Muscle layer of colon (tissue), 2 donors: ENCODE measurements at regions not wholly inside any gene's neighbourhood (a gene's known extent, or its start where the extent isn't known, plus 50 kb on each side); places are given as distances from the start of the nearest gene placed in this dataset.

Experiments used
- H3K27ac ChIP-seq: one replicate; pipeline ENCODE4 v1.7.0; 2013; ENCODE audit warnings: low read depth, mild to moderate bottlenecking, low read length, moderate library complexity
- H3K27me3 ChIP-seq, 2 donors: one replicate each; pipeline ENCODE4 v1.7.0; 2013; ENCODE audit warnings: low read length in 2 of 2, mild to moderate bottlenecking in 2 of 2; ENCODE audit not compliant: insufficient read depth in 2 of 2, control insufficient read depth in 1 of 2
- H3K36me3 ChIP-seq: one replicate; pipeline ENCODE4 v1.7.0; 2013; ENCODE audit warnings: mild to moderate bottlenecking, low read length; ENCODE audit not compliant: insufficient read depth
- H3K4me1 ChIP-seq: one replicate; pipeline ENCODE4 v1.7.0; 2013; ENCODE audit warnings: mild to moderate bottlenecking, low read length; ENCODE audit not compliant: insufficient read depth
- H3K4me3 ChIP-seq, 2 donors: one replicate each; pipeline ENCODE4 v1.7.0; 2013; ENCODE audit warnings: low read length in 2 of 2, low read depth in 1 of 2, mild to moderate bottlenecking in 1 of 2, moderate library complexity in 1 of 2
- H3K9ac ChIP-seq: one replicate; pipeline ENCODE4 v1.7.0; 2013; ENCODE audit warnings: low read length
- H3K9me3 ChIP-seq: one replicate; pipeline ENCODE4 v1.7.0; 2013; ENCODE audit warnings: mild to moderate bottlenecking, low read length
- donor health status: abdominal sarcoma.
- donor health status: Adenocarcinoma of cecum.

DNA sequence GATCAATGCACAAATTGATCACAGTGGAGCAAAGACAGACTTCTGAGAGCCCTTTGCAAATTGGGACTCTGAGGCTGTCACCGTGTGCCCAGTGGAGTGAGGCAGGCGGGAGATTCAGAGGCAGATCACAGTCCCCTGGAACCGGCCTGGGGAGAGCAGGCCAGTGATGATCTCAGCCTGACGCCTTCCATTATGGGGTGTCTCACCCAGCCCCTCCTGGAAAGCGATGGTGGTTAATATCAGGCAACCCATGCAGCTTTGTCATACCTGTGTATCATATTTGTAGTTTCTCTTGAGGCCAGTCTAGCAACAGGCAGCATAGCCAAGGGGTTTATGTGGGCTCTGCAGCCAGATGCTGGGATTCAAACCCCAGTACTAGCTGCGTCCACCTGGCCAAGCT, 147.8 kb downstream of the EMX2 start:
- Histone ChIP-seq H3K36me3 (no peaks in the 10 kb centered on the region), H3K4me1 (no peaks in the 10 kb centered on the region), H3K9ac (no peak overlapping the region), H3K4me3 (no peak overlapping the region), H3K27me3 (no peaks in the 10 kb centered on the region), H3K9me3 (no peaks in the 10 kb centered on the region), H3K27ac (no peak overlapping the region)

DNA sequence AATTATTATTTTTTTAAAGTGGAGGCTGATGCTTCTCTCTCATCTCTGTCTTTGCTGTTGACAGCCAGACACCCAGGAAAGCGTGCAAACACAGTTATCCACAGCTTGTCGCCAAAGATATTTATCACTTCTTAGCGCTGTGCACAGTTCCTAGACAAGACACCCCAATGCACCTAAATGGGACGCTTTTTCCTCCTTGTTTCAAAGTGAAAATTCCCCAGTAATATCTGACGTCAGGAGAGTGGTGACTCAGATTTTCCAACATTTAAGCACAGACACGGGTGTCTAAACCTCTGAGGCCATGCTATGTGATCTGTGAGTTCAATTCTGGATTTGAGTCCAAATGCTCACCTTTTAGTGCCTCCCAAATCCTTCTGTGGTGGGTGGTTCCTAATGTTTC, 151.6 kb downstream of the EMX2 start:
- Histone ChIP-seq H3K27ac (no peak overlapping the region), H3K4me1 (no peaks in the 10 kb centered on the region), H3K9me3 (no peaks in the 10 kb centered on the region), H3K27me3 (no peaks in the 10 kb centered on the region), H3K9ac (no peak overlapping the region), H3K4me3 (no peak overlapping the region), H3K36me3 (no peaks in the 10 kb centered on the region)

DNA sequence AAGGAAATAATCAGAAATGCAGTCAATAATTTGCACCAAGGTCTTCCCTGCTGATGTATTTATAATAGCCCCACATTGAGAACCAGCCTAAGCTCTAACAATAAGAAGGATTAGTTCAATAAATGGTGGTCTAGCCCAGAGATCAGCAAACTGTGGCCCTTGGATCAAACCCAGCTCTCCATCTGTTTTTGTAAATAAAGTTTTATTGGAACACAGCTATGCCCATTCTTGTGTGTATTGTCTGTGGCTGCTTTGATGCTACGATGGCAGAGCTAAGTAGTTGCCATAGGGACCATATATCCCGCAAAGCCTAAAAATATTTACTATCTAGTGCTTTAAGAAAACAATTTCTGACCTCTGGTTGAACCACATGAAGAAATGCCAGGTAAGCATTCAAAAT, 154.9 kb downstream of the EMX2 start:
- no peaks in the 10 kb centered on the region for H3K4me1 ChIP-seq
- no peaks in the 10 kb centered on the region for H3K27me3 ChIP-seq
- H3K9me3 ChIP-seq: no peaks in the 10 kb centered on the region
- H3K27ac ChIP-seq: no peak overlapping the region
- no peak overlapping the region for H3K9ac ChIP-seq
- no peak overlapping the region for H3K4me3 ChIP-seq
- H3K36me3 ChIP-seq: no peaks in the 10 kb centered on the region

DNA sequence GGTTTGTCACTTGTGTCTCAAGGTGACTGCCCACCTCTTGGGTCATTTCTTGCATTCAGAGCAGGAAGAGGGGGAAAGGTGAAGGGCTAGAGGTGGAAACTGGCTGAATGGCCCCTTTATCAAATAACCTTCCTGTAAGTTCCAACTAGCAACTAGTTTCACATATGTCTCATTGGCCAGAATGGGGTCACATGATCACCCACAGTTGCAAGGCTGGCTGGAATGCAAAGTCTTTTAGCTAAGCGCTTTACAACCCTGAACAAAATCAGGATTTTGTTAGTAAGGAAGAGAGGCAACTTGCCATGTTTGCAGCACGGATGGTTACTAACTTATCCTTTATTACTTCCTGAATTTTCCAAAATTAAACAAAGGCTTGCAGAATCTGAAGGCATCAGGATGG, 156.3 kb downstream of the EMX2 start:
- Histone ChIP-seq H3K9ac (no peak overlapping the region), H3K4me1 (no peaks in the 10 kb centered on the region), H3K36me3 (no peaks in the 10 kb centered on the region), H3K27me3 (no peaks in the 10 kb centered on the region), H3K27ac (no peak overlapping the region), H3K9me3 (no peaks in the 10 kb centered on the region), H3K4me3 (no peak overlapping the region)

DNA sequence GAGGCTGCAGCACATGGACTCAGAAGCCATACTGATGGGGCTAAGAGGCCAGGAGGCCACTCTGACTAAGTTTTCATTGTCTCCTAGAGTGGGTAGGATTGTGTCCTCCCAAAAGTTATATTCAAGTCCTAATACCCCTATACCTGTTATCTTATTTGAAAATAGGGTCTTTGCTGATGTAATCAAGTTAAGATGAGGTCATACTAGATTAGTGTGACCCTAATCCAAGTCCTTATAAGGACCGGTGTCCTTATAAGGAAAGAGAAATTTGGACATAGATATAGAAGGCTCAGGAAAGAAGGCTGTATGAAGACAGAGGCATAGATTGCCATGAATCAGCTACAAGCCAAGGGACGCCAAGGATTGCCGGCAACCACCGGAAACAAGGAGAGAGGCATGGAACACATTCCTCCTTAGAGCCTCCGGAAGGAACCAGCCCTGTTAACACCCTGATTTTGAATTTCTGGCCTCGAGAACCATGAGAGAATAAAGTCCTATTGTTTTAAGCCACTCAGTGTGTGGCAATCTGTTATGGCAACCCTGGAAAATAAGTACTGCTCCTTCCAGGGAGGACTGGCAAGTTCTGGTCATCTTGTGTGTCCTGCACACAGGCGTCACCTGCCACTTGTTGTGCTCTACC, 157.0 kb downstream of the EMX2 start:
- H3K27ac ChIP-seq: no peak overlapping the region
- no peaks in the 10 kb centered on the region for H3K9me3 ChIP-seq
- no peaks in the 10 kb centered on the region for H3K27me3 ChIP-seq
- H3K4me1 ChIP-seq: no peaks in the 10 kb centered on the region
- no peak overlapping the region for H3K4me3 ChIP-seq
- H3K9ac ChIP-seq: no peak overlapping the region
- no peaks in the 10 kb centered on the region for H3K36me3 ChIP-seq

DNA sequence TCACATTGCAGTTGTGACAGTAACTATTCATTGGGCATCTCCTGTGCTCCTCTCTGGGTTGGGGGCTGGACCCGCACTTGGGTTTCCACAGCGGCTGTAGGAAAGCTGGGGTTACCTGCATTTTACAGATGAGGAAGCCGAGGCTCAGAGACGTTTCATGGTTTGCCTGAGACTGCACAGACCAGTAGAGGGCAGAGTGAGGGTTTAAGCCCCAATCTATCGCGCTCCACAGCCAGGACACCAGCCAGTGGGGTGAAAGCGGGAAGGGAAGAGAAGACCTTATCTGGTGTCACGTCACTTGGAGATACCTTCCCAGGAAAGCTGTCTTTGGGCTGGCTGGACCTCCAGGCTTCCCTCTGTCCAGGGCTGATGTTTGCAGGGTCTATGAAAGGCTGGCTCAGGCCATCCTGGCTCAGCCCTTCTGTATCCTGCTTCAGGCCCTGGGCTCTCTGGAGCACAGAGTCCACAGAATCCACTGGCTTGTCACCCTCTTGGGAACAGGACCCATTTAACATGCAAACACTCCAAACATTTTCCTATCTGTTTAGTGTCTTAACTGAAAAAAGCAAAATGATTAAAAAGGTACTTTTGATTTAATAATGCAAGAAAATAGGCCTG, 167.7 kb downstream of the EMX2 start:
- Histone ChIP-seq H3K4me1 (no peaks in the 10 kb centered on the region), H3K36me3 (no peaks in the 10 kb centered on the region), H3K9ac (no peak overlapping the region), H3K4me3 (no peak overlapping the region), H3K27ac (no peak overlapping the region), H3K9me3 (no peaks in the 10 kb centered on the region), H3K27me3 (no peaks in the 10 kb centered on the region)

DNA sequence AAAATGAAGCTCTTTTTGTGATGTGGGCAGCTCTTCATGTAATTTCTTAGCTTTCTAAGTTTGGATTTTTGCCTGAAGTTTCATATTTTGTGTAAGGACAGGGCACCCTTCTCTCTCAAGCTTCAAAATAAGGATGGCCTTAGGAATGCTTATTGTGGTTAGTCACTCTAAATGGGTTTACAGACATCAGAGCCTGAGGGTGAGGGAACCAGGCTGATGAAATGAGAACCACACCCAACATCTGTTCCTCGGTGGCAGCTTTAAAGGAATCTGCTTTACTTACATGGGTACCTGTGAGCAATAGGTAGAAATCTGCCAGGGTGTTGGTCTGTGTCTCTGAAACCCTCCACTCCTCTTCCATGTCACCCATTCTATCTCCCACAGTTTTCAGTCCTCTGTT, 174.3 kb downstream of the EMX2 start:
- H3K4me1 ChIP-seq: no peaks in the 10 kb centered on the region
- no peaks in the 10 kb centered on the region for H3K36me3 ChIP-seq
- no peak overlapping the region for H3K27ac ChIP-seq
- no peak overlapping the region for H3K9ac ChIP-seq
- no peaks in the 10 kb centered on the region for H3K27me3 ChIP-seq
- H3K9me3 ChIP-seq: no peaks in the 10 kb centered on the region
- no peak overlapping the region for H3K4me3 ChIP-seq

DNA sequence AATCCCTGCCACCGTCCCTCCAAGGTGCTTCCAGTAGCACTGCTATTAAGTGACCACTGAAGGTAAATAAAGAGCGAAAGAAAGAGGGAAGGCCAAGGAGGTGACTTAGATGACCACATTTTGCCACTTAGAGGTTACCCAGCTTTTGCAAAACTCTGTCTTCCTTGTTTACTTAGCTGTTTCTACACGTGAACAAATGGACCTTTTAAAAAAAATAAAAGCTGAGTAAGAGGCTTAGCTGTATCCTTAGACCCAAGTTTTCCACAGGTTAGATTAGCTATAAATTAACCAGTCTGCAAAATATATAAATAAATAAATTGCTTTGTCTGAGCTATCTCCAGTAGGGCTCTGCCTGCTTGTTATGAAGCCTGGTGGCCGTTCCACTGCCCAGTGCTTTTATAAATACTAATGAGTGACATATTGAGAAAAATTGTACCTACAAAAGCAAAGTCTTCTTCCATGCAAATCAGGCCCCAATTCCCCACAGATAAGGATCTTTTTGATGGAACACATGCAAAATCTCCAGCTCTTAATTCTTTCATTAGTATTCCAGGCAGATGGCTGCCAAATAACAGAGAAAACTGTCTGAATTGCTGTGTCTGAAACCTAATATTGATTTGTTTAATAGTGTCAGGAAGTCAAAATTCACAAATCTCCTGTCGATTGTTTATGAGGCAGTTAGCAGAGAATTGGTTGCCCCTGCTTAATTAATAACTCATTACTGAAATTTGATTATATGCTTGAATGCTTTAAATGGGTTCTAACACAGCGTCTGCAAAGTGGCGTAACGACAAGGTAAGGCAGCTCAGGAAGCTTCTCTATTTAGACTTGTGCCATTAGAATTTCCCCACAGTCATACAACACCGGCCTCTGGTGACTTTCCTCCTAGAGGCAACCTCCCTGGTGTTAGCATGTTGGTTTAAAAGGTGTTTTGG, 176.7 kb downstream of the EMX2 start:
- Histone ChIP-seq H3K9ac (no peak overlapping the region), H3K27ac (no peak overlapping the region), H3K27me3 (no peaks in the 10 kb centered on the region), H3K4me1 (no peaks in the 10 kb centered on the region), H3K36me3 (no peaks in the 10 kb centered on the region), H3K4me3 (no peak overlapping the region), H3K9me3 (no peaks in the 10 kb centered on the region)

DNA sequence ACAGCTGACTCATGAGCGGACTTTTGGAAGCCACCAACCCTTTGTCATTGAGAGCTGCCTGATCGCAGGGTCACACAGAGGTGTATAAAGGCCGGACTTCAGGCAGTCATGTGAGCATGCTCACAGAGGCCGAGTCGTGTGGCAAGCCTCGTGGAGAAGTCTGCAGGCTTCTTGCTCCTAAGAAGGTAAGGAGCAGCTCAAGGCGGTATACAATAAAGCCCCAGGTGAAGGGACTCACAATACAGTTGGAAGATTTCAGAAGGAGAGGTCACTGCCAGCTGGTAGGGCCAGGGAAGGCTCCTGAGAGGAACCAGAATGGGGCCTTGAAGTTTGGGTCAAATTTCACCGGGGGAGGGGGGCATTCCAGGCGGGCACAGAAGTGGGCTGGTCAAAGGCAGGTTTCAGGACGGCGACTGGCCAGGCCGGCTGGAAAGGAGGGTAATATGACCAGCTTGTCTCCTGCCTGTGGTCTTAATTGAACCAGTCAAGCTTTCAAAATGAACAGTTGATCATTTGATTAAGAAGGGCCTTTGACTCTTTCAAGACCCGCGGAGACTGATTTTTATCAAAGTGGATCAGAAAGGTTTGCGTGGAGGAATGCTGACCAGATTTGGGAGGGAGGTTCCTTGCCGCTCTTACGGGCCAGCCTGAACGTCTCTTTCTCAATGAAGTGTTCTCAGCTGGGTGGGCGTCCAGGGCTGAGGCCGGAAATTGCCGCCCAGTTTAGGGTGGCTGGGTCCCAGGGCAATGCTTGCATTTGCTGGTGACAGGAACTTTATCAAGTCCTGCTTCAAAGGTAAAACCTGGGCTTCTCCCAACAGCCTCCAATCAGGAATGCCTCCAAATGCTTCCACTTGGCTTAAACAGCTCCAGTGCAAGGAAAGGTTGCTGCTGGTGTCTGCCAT, 178.6 kb downstream of the EMX2 start:
- H3K27ac ChIP-seq: no peak overlapping the region
- no peaks in the 10 kb centered on the region for H3K36me3 ChIP-seq
- H3K9me3 ChIP-seq: no peaks in the 10 kb centered on the region
- H3K4me3 ChIP-seq: no peak overlapping the region
- H3K4me1 ChIP-seq: no peaks in the 10 kb centered on the region
- no peaks in the 10 kb centered on the region for H3K27me3 ChIP-seq
- H3K9ac ChIP-seq: no peak overlapping the region

DNA sequence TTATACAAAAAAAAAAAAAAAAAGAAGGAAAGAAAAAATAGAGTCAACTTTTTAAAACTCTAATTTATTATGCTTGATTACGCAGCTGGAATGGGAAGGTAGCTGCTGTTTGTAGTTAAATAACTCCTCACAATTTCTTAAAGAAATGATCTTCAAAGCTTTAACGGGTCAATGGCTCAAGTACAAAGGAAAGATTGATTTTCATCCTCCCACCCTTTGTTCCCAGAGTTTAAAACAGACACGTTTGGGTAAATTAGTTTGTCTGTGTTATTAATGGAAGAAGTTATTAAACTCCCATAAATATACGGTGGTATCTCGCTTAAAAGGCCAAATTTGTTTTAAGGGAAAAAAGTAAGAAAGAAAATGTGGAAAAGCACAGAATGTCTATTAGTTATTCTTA, 179.3 kb downstream of the EMX2 start:
- no peaks in the 10 kb centered on the region for H3K4me1 ChIP-seq
- H3K27ac ChIP-seq: no peak overlapping the region
- H3K27me3 ChIP-seq: no peaks in the 10 kb centered on the region
- no peak overlapping the region for H3K9ac ChIP-seq
- no peak overlapping the region for H3K4me3 ChIP-seq
- no peaks in the 10 kb centered on the region for H3K36me3 ChIP-seq
- H3K9me3 ChIP-seq: no peaks in the 10 kb centered on the region

DNA sequence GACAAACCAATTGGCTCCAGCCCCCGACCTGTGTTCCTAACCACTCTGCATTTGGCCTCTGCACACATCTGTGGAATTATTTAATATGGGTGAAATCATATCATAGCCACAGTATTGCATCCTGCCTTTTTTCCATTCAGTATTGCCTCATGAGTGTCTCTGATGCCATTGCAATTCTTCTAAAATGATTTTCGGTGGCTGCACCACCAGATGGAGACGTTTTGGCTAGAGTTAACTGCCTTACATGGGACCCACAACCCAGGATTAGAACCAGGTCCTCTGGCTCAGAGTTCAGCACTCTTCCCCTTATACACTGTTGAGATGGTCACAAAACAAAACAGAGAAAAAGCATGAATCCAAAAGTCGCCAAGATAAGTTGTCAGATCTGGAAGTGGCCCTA, 180.8 kb downstream of the EMX2 start:
- Histone ChIP-seq H3K4me1 (no peaks in the 10 kb centered on the region), H3K27ac (no peak overlapping the region), H3K4me3 (no peak overlapping the region), H3K27me3 (no peaks in the 10 kb centered on the region), H3K9ac (no peak overlapping the region), H3K36me3 (no peaks in the 10 kb centered on the region), H3K9me3 (no peaks in the 10 kb centered on the region)
